A673 (cell line): ENCODE measurements at regions not wholly inside any gene's neighbourhood (a gene's known extent, or its start where the extent isn't known, plus 50 kb on each side); places are given as distances from the start of the nearest gene placed in this dataset.

Experiments
- BruUV-seq: library from RNA; stranded (reverse); fragments of 400-500 nt; replicated peaks from 2 replicates; lab custom pipeline; 2021; lab: Mats Ljungman, UMichigan
- CTCF ChIA-PET: fragments of 300-600 bp; sonication (Branson Sonifier 250); formaldehyde crosslinking; loops from one replicate; lab custom pipeline; 2022; ENCODE audit warnings: antibody characterized with exemption; lab: Charles Lee
- POLR2A ChIA-PET: fragments of 300-600 bp; sonication (Branson Sonifier 250); formaldehyde crosslinking; loops from one replicate; lab custom pipeline; 2022; ENCODE audit warnings: antibody characterized with exemption; ENCODE audit not compliant: low non-redundant PET; lab: Charles Lee
- DNase-seq: peaks from one replicate; pipeline ENCODE4 v3.0.0-alpha.2; 2015; ENCODE audit warnings: low spot score
- H3K27ac ChIP-seq: fragments of 200-600 bp; sonication (generic); 2 replicates; pipeline ENCODE4 v1.5.1; 2016; ENCODE audit warnings: mixed run types, low read depth, mild to moderate bottlenecking, mixed read lengths, antibody characterized with exemption, low read length; ENCODE audit not compliant: poor library complexity, severe bottlenecking
- H3K27me3 ChIP-seq: fragments of 200-600 bp; sonication (generic); replicated peaks from 2 replicates; pipeline ENCODE4 v1.6.1; 2017; ENCODE audit warnings: mixed run types, low read depth, mild to moderate bottlenecking, mixed read lengths, antibody characterized with exemption, low read length; ENCODE audit not compliant: insufficient read depth, poor library complexity
- H3K36me3 ChIP-seq: fragments of 200-600 bp; sonication (generic); 2 replicates; pipeline ENCODE4 v1.6.1; 2016; ENCODE audit warnings: mixed run types, mild to moderate bottlenecking, mixed read lengths, antibody characterized with exemption, low read length; ENCODE audit not compliant: insufficient read depth, poor library complexity, severe bottlenecking
- H3K4me1 ChIP-seq: fragments of 200-600 bp; sonication (generic); 2 replicates; pipeline ENCODE4 v1.6.1; 2017; ENCODE audit warnings: mixed run types, mild to moderate bottlenecking, mixed read lengths, antibody characterized with exemption, low read length; ENCODE audit not compliant: insufficient read depth, poor library complexity, severe bottlenecking
- H3K4me3 ChIP-seq: fragments of 200-600 bp; sonication (generic); 2 replicates; pipeline ENCODE4 v1.5.1; 2016; ENCODE audit warnings: low read depth, mixed run types, mild to moderate bottlenecking, mixed read lengths, low read length; ENCODE audit not compliant: poor library complexity, severe bottlenecking
- H3K9me3 ChIP-seq: fragments of 200-600 bp; sonication (generic); 2 replicates; pipeline ENCODE4 v1.6.1; 2016; ENCODE audit warnings: mixed run types, low read depth, mild to moderate bottlenecking, mixed read lengths, antibody characterized with exemption, low read length; ENCODE audit not compliant: poor library complexity, severe bottlenecking
- CTCF ChIP-seq: fragments of 300-800, 200-600 bp; sonication (generic); conservative IDR thresholded peaks from 2 replicates; pipeline ENCODE4 v1.5.1; 2017; ENCODE audit warnings: low read depth, mild to moderate bottlenecking, antibody characterized with exemption, low read length, moderate library complexity, mixed read lengths
- EZH2 ChIP-seq: fragments of 200-600 bp; sonication (generic); IDR thresholded peaks from 2 replicates; pipeline ENCODE4 v1.6.1; 2017; ENCODE audit warnings: borderline replicate concordance, low read depth, mild to moderate bottlenecking, mixed read lengths, antibody characterized with exemption, low read length; ENCODE audit not compliant: poor library complexity, severe bottlenecking
- intact Hi-C: fragments of 100-400 bp; cut with micrococcal nuclease; formaldehyde crosslinking; loops from one replicate; pipeline ENCODE4 v1.10.0; 2022; ENCODE audit not compliant: unreplicated experiment

- H3K4me1 ChIP-seq, result no peaks in the 10 kb centered on the region
Observed at GRCh38 chr10:52679117-52679516, 93.5 kb downstream of the MBL2 start.

DNA sequence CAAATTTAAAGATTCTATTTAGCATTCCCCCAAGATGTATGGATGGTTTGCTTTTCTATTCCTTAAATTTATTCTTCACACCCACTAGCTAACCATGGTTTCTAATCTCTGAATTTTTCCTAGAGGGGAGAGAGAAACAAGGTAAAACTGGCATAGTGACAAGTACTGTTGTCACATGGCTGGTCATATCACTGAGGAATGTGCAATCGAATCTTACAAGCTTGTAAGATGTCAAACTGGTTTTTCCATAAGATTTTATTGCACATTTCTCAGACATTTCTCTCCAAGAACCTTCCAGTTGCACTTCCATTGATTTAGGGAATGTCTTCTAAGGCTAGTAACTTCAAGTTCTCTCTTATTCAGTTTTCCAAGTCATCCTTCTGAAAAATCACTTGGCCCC lies 89.8 kb downstream of the MBL2 start:
- Histone ChIP-seq H3K27me3 (no peaks in the 10 kb centered on the region), H3K27ac (no peak overlapping the region), H3K4me1 (no peaks in the 10 kb centered on the region), H3K9me3 (no peaks in the 10 kb centered on the region), H3K4me3 (no peak overlapping the region), H3K36me3 (no peaks in the 10 kb centered on the region)
- intact Hi-C loops, result no loop called here
- TF ChIP-seq CTCF (no peak), EZH2 (no peak)
- CTCF ChIA-PET, result no interaction called here
- POLR2A ChIA-PET, result no interaction called here
- BruUV-seq, result no TSS peak
- DNase-seq, result no peak

More at GRCh38 chr10:52679117-52679516, 93.5 kb downstream of the MBL2 start:
- no peaks in the 10 kb centered on the region for H3K9me3 ChIP-seq
- ChIA-PET CTCF (no interaction called here), POLR2A (no interaction called here)
- no peak for DNase-seq
- H3K27me3 ChIP-seq, result no peaks in the 10 kb centered on the region
- H3K36me3 ChIP-seq, result no peaks in the 10 kb centered on the region
- no peak overlapping the region for H3K4me3 ChIP-seq
- no peak overlapping the region for H3K27ac ChIP-seq
- no peak for TF ChIP-seq CTCF
- TF ChIP-seq EZH2, result no peak
- BruUV-seq, result no TSS peak
- intact Hi-C loops, result no loop called here

DNA sequence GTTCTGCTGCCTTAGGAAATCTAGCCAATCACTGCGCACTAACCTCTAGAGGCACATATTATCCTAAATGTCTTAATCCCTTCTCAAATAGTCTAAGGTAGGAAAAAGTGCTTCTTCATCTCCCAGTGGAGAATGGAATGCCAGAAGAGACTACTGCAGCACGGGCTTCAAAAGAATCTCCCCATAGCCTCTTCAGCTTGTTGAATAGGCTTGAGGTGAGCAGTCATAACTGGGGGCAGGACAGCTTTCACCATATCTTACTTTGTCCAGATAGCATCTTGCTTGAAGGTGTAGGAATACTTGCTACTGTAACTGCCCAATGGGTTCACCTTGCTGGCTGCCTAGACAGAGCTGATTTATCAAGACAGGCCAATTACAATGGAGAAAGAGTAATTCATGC lies 88.8 kb downstream of the MBL2 start:
- H3K9me3 ChIP-seq, result no peaks in the 10 kb centered on the region
- H3K36me3 ChIP-seq, result no peaks in the 10 kb centered on the region
- no peaks in the 10 kb centered on the region for H3K4me1 ChIP-seq
- CTCF ChIA-PET, result no interaction called here
- no peak overlapping the region for H3K27ac ChIP-seq
- no peak for TF ChIP-seq CTCF
- TF ChIP-seq EZH2, result no peak
- intact Hi-C loops, result no loop called here
- H3K4me3 ChIP-seq, result no peak overlapping the region
- no peak for DNase-seq
- H3K27me3 ChIP-seq, result no peaks in the 10 kb centered on the region
- POLR2A ChIA-PET, result no interaction called here
- BruUV-seq, result no TSS peak
